IMR-90 (cell line): ENCODE measurements at regions not wholly inside any gene's neighbourhood (a gene's known extent, or its start where the extent isn't known, plus 50 kb on each side); places are given as distances from the start of the nearest gene placed in this dataset.
A peak's percentile ranks its signal among the peaks of the same experiment; 100 is the strongest.

ENCODE experiments used
- ATAC-seq: fragments of 200-7000 bp; cut with Tn5 transposase; 2 replicates; pipeline ENCODE4 v1.9.1; 2020; ENCODE audit warnings: low read depth, mild to moderate bottlenecking, moderate library complexity
- BruUV-seq: library from RNA; stranded (reverse); fragments of 400-500 nt; replicated peaks from 2 replicates; lab custom pipeline; 2021; lab: Mats Ljungman, UMichigan
- CTCF ChIA-PET: fragments of 300-600 bp; formaldehyde crosslinking; extraction: SDS; loops from one replicate; lab custom pipeline; 2021; ENCODE audit warnings: antibody characterized with exemption; lab: Yijun Ruan, JAX
- POLR2A ChIA-PET: fragments of 300-600 bp; sonication (Branson Sonifier 250); formaldehyde crosslinking; loops from one replicate; lab custom pipeline; 2022; ENCODE audit warnings: antibody characterized with exemption; ENCODE audit not compliant: unreplicated experiment; lab: Charles Lee
- DNase-seq: peaks from one replicate; pipeline ENCODE4 v3.0.0; 2013
- H2AFZ ChIP-seq: replicated peaks from 2 replicates; pipeline ENCODE3; 2013; ENCODE audit warnings: low read length, mild to moderate bottlenecking; ENCODE audit not compliant: poor library complexity
- H2AK5ac ChIP-seq: 2 replicates; pipeline ENCODE4 v1.6.1; 2013; ENCODE audit warnings: low read depth, low read length, inconsistent platforms
- H2AK9ac ChIP-seq: replicated peaks from 2 replicates; pipeline ENCODE3; 2013; ENCODE audit warnings: mild to moderate bottlenecking, low read depth, low read length, moderate library complexity; ENCODE audit not compliant: poor library complexity
- H2BK120ac ChIP-seq: 2 replicates; pipeline ENCODE4 v1.6.1; 2013; ENCODE audit warnings: low read depth, low read length, inconsistent platforms
- H2BK15ac ChIP-seq: 3 replicates; pipeline ENCODE4 v1.6.1; 2013; ENCODE audit warnings: low read depth, low read length, inconsistent platforms
- H2BK20ac ChIP-seq: 2 replicates; pipeline ENCODE4 v1.6.1; 2013; ENCODE audit warnings: low read depth, mild to moderate bottlenecking, inconsistent platforms, low read length, moderate library complexity
- H2BK5ac ChIP-seq: 2 replicates; pipeline ENCODE4 v1.6.1; 2013; ENCODE audit warnings: mild to moderate bottlenecking, low read depth, low read length, inconsistent platforms; ENCODE audit not compliant: poor library complexity, severe bottlenecking
- H3K14ac ChIP-seq: replicated peaks from 2 replicates; pipeline ENCODE4 v1.6.1; 2013; ENCODE audit warnings: low read depth, low read length, inconsistent platforms
- H3K18ac ChIP-seq: 2 replicates; pipeline ENCODE4 v1.6.1; 2013; ENCODE audit warnings: low read depth, low read length, control low read depth
- H3K23ac ChIP-seq: 2 replicates; pipeline ENCODE4 v1.6.1; 2013; ENCODE audit warnings: low read depth, low read length, inconsistent platforms
- H3K27ac ChIP-seq: 2 replicates; pipeline ENCODE4 v1.5.1; 2013; ENCODE audit warnings: mild to moderate bottlenecking, control low read depth, low read length; ENCODE audit not compliant: insufficient read depth
- H3K27me3 ChIP-seq: 2 replicates; pipeline ENCODE4 v1.6.1; 2013; ENCODE audit warnings: low read length; ENCODE audit not compliant: control insufficient read depth, insufficient read depth
- H3K36me3 ChIP-seq: 2 replicates; pipeline ENCODE4 v1.6.1; 2013; ENCODE audit warnings: low read length, mixed read lengths; ENCODE audit not compliant: control insufficient read depth, insufficient read depth
- H3K4ac ChIP-seq: 2 replicates; pipeline ENCODE4 v1.6.1; 2013; ENCODE audit warnings: low read depth, low read length, inconsistent platforms
- H3K4me1 ChIP-seq: 2 replicates; pipeline ENCODE4 v1.6.1; 2013; ENCODE audit warnings: low read length, mixed read lengths; ENCODE audit not compliant: control insufficient read depth, insufficient read depth
- H3K4me2 ChIP-seq: 2 replicates; pipeline ENCODE4 v1.6.1; 2013; ENCODE audit warnings: low read depth, mild to moderate bottlenecking, control low read depth, low read length, moderate library complexity
- H3K4me3 ChIP-seq: 2 replicates; pipeline ENCODE4 v1.5.1; 2013; ENCODE audit warnings: low read depth, mild to moderate bottlenecking, control low read depth, low read length, moderate library complexity; ENCODE audit not compliant: insufficient read depth
- H3K56ac ChIP-seq: 2 replicates; pipeline ENCODE4 v1.6.1; 2013; ENCODE audit warnings: low read length, inconsistent platforms; ENCODE audit not compliant: insufficient read depth; ENCODE audit errors: extremely low read depth
- H3K79me1 ChIP-seq, 2 experiments: 2 replicates each; pipeline ENCODE4 v1.6.1; 2013; ENCODE audit warnings: low read length in 2 of 2, inconsistent platforms in 1 of 2, low read depth in 1 of 2
- H3K9ac ChIP-seq: 2 replicates; pipeline ENCODE4 v1.6.1; 2013; ENCODE audit warnings: low read depth, low read length, control low read depth
- H3K9me1 ChIP-seq: 2 replicates; pipeline ENCODE4 v1.6.1; 2013; ENCODE audit warnings: low read length, inconsistent platforms; ENCODE audit not compliant: insufficient read depth
- H3K9me3 ChIP-seq: 2 replicates; pipeline ENCODE4 v1.6.1; 2013; ENCODE audit warnings: low read length; ENCODE audit not compliant: control insufficient read depth, insufficient read depth
- H4K20me1 ChIP-seq: 2 replicates; pipeline ENCODE4 v1.6.1; 2013; ENCODE audit warnings: low read length, inconsistent platforms; ENCODE audit not compliant: insufficient read depth
- H4K5ac ChIP-seq: 2 replicates; pipeline ENCODE4 v1.6.1; 2013; ENCODE audit warnings: mild to moderate bottlenecking, low read depth, low read length, control low read depth
- H4K8ac ChIP-seq, 2 experiments: 2 replicates each; pipeline ENCODE4 v1.6.1; 2013; ENCODE audit warnings: low read depth in 2 of 2, low read length in 2 of 2, control low read depth in 1 of 2, inconsistent platforms in 1 of 2
- H4K91ac ChIP-seq: 2 replicates; pipeline ENCODE4 v1.6.1; 2013; ENCODE audit warnings: low read depth, low read length, inconsistent platforms; ENCODE audit not compliant: insufficient read depth
- CHD1 ChIP-seq: IDR thresholded peaks from 2 replicates; pipeline ENCODE4 v1.6.1; 2012; ENCODE audit warnings: low read depth, low read length, improper control_type of control experiment
- CTCF ChIP-seq: conservative IDR thresholded peaks from 2 replicates; pipeline ENCODE4 v1.5.1; 2012; ENCODE audit warnings: mild to moderate bottlenecking, low read depth, low read length, improper control_type of control experiment
- WGBS, 2 experiments: methylation state at CpG; one replicate each; pipeline versions ENCODE4 v1.1.5 to v1.1.7; 2013; ENCODE audit warnings: missing lambda C conversion rate in 2 of 2; ENCODE audit not compliant: insufficient read length in 1 of 2; ENCODE audit errors: extremely low coverage in 2 of 2; 5-methylcytosine and 5-hydroxymethylcytosine counted together
- dilution Hi-C: fragments of 300-500 bp; cut with HindIII; formaldehyde crosslinking; loops from one replicate; pipeline ENCODE4 v1.14.3; 2018; ENCODE audit warnings: low sequenced_read_pairs; ENCODE audit not compliant: unreplicated experiment
- in situ Hi-C: fragments of 300-500 bp; cut with MboI; formaldehyde crosslinking; loops from 3 replicates; pipeline ENCODE4 v1.14.3; 2019; ENCODE audit warnings: low sequenced_read_pairs, inconsistent platforms, mixed read lengths
- intact Hi-C: fragments of 100-400 bp; cut with micrococcal nuclease; formaldehyde crosslinking; loops from 2 replicates; pipeline ENCODE4 v1.10.0; 2022

- no peak overlapping the region for H3K4me2 ChIP-seq
- no peak overlapping the region for H3K56ac ChIP-seq
- no peak overlapping the region for H2BK15ac ChIP-seq
- H2AFZ ChIP-seq, result peak overlapping the region; percentile 51
- WGBS, 2 experiments, result no CpG with 5 or more reads among the region's 1 CpG
- no peak overlapping the region for H3K14ac ChIP-seq
- no TSS peak for BruUV-seq
- H3K9me1 ChIP-seq, result no peaks in the 10 kb centered on the region
- ChIA-PET CTCF (no interaction called here), POLR2A (no interaction called here)
- no peak overlapping the region for H3K18ac ChIP-seq
- H4K5ac ChIP-seq, result no peak overlapping the region
- H4K8ac ChIP-seq, result no peak overlapping the region
- ATAC-seq (peak; percentile 35; the same call in 1 of the 2 replicates), DNase-seq (peak; percentile 52)
- peaks cover 2% of the 10 kb centered on the region; the same call in 1 of the 2 replicates for H3K4me1 ChIP-seq
- dilution Hi-C loops (no loop called here), intact Hi-C loops (no loop called here), in situ Hi-C loops (no loop called here)
- H2BK20ac ChIP-seq, result no peak overlapping the region
- no peak overlapping the region for H3K9ac ChIP-seq
- no peaks in the 10 kb centered on the region for H3K9me3 ChIP-seq
- TF ChIP-seq CHD1 (no peak), CTCF (0 out of 2 replicates have a peak, but pooled peaks have one; percentile 9)
- no peaks in the 10 kb centered on the region for H4K20me1 ChIP-seq
- no peak overlapping the region for H2AK5ac ChIP-seq
- no peak overlapping the region for H4K91ac ChIP-seq
- no peaks in the 10 kb centered on the region for H3K27me3 ChIP-seq
- no peak overlapping the region for H3K4ac ChIP-seq
- no peaks in the 10 kb centered on the region for H3K36me3 ChIP-seq
- H2BK5ac ChIP-seq, result no peak overlapping the region
- no peak overlapping the region for H3K23ac ChIP-seq
- H3K79me1 ChIP-seq, result no peaks in the 10 kb centered on the region
- no peak overlapping the region for H3K27ac ChIP-seq
- H2BK120ac ChIP-seq, result no peak overlapping the region
- no peak overlapping the region for H3K4me3 ChIP-seq
- no peak overlapping the region for H2AK9ac ChIP-seq
These were observed 313.5 kb downstream of the PHKB start for GRCh38 chr16:47774661-47775060.
